ENCODE measurements at regions not wholly inside any gene's neighbourhood (a gene's known extent, or its start where the extent isn't known, plus 50 kb on each side); places are given as distances from the start of the nearest gene placed in this dataset.

DNA sequence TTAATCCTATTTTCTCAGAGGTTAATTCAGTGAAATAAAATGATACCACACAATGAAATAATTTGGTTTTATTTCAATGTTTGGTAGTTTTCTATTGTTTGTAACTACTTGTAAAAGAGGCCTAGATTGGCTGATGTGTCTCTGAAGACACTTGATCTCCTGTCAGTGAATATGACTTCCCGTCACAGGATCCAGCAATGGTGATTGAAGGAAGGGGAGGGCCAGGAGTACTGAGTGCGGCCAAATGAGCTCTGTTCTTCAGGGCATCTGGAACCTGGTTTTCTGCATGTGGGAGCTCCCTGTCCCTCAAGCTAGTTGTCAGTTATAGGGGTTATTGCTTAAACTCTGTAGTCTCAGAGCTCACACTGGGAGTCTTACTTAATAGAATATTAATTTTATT, 86.5 kb upstream of the OTUD4 start:
- TF ChIP-seq, protein P1, sequence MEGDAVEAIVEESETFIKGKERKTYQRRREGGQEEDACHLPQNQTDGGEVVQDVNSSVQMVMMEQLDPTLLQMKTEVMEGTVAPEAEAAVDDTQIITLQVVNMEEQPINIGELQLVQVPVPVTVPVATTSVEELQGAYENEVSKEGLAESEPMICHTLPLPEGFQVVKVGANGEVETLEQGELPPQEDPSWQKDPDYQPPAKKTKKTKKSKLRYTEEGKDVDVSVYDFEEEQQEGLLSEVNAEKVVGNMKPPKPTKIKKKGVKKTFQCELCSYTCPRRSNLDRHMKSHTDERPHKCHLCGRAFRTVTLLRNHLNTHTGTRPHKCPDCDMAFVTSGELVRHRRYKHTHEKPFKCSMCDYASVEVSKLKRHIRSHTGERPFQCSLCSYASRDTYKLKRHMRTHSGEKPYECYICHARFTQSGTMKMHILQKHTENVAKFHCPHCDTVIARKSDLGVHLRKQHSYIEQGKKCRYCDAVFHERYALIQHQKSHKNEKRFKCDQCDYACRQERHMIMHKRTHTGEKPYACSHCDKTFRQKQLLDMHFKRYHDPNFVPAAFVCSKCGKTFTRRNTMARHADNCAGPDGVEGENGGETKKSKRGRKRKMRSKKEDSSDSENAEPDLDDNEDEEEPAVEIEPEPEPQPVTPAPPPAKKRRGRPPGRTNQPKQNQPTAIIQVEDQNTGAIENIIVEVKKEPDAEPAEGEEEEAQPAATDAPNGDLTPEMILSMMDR (IDR thresholded peaks at IDR 0.05), result no peak
- no peak for TF ChIP-seq POLR2A (IDR thresholded peaks at IDR 0.05)

All from heart left ventricle (tissue), 13 donors.